Uterus (tissue), 2 donors: ENCODE measurements at regions not wholly inside any gene's neighbourhood (a gene's known extent, or its start where the extent isn't known, plus 50 kb on each side); places are given as distances from the start of the nearest gene placed in this dataset.

ENCODE experiments used
- CTCF ChIP-seq, 4 experiments: fragments of 200-600 bp in 2 of 4; fragments of 450-650 bp in 2 of 4; sonication (generic) in 2 of 4; IDR thresholded peaks; one replicate each; pipeline ENCODE4 v1.5.1; 2016 to 2019; ENCODE audit warnings: antibody characterized with exemption in 4 of 4, mild to moderate bottlenecking in 2 of 4, moderate library complexity in 1 of 4
- POLR2A ChIP-seq, 2 donors: fragments of 450-650 bp; IDR thresholded peaks; one replicate each; pipeline ENCODE4 v1.6.1; 2016; ENCODE audit warnings: antibody characterized with exemption in 2 of 2, mild to moderate bottlenecking in 1 of 2, moderate library complexity in 1 of 2

- TF ChIP-seq CTCF (IDR thresholded peaks at IDR 0.05), result no peak
- no peak for TF ChIP-seq POLR2A (IDR thresholded peaks at IDR 0.05)
These were observed 133.2 kb downstream of the DNAJB6 start for GRCh38 chr7:157470017-157470322.
